NCI-H2196 (cell line): ENCODE measurements at regions not wholly inside any gene's neighbourhood (a gene's known extent, or its start where the extent isn't known, plus 50 kb on each side); places are given as distances from the start of the nearest gene placed in this dataset.

Experiments
- DNase-seq: peaks from one replicate; lab custom pipeline; 2025; ENCODE audit not compliant: unreplicated experiment; lab: John Stamatoyannopoulos, UW

DNA sequence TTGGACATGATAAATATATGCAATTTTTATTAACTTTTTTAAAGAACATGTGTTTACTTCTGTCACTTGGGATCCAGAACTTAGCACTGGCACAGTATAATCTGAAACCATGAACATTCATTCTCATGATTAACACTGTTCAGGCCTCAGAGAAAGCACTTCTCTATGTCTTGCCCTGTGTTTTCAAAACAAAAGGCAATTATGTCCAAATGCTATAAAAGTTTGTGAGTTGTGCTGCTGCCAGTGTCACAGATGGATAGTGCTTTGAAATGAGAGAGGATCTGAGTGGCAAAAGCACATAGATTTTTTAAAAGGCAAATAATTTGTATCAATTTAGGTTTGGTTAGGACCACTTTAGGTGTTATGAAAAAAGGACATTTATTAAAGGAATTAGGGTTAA, 470.5 kb upstream of the FAM98A start:
- DNase-seq: no peak

DNA sequence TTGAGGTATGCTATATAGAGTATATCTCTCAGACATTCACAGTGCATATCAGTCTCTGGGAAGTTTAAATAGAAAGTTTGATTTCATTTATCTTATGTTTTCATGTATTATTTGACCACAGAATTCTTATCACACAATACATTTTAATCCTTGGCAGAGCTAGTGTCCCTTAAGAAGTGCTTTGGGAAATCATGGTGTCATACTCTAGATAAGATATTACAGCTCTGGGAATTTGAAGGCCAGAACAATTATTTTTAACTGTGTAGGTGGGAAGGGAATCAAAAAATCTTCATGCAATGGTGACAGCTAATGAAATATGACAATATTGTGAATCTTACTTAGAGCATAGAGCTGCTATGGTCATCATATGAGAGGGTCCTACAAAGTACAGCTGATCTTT, 451.3 kb upstream of the FAM98A start:
- DNase-seq: no peak

DNA sequence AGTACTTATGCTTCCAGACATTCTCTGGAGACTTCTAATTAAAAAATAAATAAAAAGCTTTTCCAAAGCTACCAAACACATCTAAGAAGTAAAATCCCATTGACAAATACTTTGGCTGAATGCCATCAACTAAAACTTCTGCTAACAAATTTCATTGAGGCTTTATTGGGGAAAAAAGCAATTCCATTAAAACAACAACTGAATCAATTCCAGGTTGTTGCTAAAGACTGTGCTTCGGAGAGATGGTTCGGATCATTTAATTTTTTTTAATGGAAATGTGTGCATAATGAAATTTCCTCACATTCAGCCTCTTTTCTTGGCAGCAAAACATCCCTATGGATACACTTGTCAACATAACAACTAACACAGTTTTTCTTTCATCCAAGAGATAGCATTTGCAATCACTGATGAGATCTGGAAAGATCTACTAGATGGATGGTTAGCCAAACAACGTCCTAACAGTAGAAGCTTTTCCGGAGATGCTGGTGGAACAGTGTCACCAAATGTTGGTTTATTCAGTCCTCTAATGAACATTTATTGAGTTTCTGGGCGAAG, 446.1 kb upstream of the FAM98A start:
- DNase-seq: no peak

DNA sequence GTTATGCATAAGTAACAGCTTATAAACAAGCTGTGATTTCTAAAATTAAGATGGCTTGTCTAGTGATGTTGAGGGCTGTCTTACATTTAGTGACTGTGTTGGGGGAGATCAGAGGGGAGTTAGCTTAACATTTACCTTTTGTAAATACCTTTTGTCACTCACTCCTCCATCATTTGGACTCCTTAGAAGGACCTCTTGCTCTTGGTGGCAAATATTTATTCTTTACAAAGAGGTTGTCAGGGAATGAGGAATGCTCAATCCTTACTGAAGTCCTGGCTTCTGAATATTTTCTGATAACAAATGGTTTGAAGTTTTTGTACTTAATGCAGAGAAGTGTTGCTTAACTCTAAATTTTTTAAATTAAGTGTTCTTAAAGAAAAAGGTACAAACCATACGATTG, 438.8 kb upstream of the FAM98A start:
- no peak for DNase-seq

DNA sequence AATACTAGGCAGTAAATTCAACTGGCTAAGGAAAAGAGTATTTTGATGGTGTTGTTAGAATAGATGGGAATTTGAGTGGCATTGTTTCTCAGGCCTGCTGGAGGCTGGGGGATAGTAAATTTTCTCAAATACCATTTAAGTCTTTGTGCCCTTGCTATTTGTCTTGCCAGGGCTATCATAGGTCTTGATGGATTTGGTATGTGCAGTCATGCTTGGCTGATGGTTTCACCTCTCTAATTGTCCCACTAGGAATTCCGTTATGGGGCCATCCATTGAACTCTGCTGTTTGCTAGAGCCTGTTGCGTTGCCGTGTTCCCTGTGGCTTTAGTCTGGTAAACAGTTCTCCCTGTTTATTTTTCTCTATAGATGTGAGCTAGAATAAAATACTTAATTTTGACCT, 438.1 kb upstream of the FAM98A start:
- DNase-seq: no peak

DNA sequence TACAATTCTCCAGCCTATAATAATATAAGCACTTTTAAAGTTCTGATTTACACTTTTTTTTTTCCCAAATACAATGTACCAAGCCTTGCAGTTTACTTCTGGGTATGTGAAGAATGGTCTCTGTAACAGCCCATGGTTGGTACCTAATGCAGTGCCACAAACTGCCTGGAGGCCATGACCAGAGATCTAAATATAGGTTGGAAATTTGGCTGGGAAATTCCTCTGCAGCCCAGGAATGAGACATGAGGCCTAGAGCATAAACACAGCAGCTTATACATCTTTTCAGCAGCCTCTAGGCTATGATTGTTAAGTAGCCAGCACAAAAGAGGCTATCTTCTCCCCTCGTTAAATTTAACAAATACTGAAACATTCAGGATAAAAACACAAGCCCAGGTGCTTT, 432.0 kb upstream of the FAM98A start:
- no peak for DNase-seq

DNA sequence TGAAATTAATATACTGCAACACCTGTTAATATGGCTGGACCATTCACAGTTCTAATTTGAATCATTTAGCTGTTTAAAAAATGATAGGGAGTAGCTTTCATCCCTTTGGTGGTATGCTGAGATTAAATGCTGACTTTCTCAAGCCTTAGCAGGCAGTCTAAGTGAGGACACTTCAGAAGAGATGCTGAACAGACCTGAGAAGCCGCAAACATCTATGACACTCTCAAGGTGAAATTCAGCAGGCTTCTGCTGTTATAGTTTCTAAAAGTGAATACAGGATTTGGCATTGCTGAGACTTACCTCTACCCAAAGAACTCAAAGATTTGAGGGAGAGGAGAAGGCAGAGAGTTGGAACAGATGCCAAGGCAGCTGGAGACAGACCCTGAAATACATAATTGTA, 431.2 kb upstream of the FAM98A start:
- no peak for DNase-seq

DNA sequence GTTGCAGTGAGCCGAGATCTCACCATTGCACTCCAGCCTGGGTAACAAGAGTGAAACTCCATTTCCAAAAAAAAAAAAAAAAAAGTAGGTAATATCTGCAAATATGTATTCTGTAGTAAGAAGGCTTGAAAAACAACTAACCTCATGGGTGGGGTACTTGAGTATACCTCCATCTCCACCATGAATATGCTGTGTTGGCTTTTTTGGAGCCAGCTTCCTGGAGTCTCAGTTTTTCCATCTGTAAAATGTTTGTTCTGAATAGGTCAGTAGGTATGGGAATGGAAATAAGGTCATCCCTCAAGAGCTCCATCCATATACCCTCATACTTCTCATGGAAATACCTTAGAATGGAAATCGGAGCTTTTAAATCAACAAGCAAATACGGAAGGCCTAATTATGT, 430.0 kb upstream of the FAM98A start:
- no peak for DNase-seq

DNA sequence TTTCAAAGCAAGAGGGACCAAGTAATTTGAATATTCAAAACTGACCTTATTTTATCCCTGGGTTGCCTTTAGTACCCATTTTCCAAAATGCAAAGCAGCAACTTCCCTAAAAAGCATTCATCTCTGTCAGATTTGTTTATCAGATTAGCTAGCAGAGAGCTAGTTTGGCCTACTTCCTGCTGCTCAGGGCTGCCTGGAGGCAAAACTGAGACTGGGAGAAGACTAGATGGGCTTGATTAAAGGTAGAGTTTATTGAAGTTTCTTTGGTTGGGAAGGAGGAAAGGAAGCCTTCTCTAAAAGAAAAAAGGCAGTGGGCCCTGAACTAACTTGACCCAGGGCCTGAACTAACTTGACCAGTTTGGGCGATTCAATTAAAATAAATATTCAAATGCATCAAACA, 426.1 kb upstream of the FAM98A start:
- DNase-seq: no peak

DNA sequence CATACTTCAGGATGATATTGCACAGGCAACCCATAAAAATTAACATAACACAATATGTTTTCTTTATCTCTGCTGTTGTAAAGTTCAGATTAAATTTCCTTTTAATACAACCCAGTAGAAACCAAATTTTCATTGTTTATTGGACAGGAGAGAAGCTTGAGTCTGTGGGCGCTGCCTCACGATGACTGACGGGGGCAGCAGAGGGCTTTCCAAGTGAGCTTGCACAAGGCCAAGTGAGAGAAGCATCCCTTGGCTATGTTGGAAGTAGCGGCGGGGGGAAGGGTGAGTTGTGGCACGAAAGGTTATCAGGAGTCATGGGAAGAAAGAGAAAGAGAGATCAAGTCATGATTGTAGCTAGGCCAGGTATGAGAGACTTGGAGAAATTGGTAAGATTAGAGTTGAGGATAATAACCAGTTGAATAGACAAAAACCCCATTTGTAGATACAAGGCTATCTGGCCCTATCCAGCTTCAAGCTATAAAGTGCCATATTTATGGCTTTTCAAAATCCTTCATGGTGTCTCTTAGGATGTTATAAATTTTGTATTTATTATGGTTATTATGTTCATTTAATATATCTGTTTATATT, 413.7 kb upstream of the FAM98A start:
- peak; percentile 25 for DNase-seq

DNA sequence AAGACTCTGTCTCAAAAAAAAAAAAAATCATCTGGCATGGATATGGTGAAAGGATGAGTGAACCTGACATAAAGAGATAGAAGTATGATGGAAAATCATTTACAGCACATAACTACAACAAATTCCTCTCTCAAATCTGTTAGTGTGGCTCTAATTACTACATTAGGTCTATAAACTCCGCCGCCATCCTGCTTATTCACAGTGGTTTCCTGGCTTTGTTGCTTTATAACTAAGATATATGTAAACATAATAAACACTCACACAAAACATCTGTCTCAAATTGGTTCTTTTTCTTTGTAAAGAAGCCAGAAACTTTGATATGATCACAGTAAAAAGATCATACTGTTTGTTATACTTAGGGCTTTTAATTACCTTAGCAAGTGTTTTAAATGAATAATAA, 412.6 kb upstream of the FAM98A start:
- DNase-seq: no peak

DNA sequence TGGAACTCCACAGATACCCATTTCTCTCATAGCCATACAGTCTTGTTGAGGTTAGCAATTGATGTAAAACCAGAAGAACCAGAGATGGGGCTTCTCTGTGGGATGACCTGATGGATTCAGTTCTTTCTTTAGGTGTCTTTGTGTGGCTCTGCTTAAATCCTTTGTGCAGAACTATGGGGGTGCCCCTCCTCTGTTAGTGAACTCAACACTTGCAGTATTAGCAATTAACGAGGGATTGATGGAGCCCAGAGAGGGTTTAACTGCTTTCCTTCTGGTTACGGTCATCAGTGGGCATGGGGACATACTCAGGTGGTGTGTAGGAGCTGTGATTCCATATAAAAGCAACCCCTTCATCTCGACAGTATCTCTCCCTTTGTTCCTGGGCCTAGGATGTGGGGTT, 406.8 kb upstream of the FAM98A start:
- no peak for DNase-seq

DNA sequence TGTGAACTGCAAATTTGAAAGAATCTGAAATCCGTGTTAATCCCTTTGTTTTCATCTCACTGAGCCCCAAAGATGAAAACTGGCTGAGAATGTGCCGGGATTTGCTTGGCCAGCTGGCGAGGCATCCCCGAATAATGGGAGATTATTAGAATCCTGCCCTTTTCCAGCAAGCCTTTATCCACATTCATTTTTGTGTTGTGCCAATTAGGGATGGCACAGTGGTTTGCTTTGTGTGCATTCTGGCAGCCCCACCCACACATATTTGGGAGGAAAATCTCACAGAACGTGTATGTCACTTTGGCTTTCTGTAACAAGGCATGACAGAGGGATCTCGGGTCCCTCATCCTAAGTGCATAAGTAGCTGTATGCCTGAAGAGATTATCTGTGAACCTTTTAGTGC, 405.8 kb upstream of the FAM98A start:
- DNase-seq: no peak

DNA sequence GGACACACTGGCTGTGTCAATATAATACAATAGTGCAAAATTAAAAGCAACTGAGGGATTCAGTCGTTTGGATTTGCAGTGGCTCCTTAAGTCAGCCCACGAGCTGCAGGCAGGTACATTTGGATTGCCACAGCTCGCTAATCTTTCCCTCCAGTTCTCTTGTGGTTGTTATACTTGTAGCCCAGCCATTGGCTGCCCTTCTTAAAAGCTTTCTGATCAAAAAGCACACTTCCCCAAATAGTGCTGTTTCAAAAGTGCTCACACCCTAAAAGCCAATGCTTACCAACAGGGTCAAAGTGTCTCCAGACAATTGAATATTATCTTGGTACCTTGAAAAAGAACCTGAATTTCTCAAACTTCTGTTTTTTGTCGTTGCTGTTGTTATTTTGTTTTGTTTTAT, 404.7 kb upstream of the FAM98A start:
- no peak for DNase-seq

DNA sequence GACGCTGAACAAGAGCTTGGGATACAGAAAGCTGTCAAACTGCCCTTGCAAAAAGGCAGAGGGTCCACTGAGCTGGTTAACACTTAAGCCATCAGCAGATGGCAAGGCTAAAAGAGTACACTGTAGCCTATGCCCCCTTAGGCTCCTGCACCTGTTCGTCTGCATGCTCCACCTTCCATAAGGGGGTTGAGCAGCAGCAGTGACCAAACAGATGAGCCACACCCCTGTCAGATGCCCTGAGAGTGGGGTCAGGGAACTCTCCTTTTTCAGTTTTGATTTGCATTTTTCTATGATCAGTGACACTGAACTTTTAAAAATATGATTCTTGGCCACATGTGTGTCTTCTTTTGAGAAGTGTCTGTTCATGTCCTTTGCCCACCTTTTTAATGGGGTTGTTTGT, 402.5 kb upstream of the FAM98A start:
- DNase-seq: no peak

DNA sequence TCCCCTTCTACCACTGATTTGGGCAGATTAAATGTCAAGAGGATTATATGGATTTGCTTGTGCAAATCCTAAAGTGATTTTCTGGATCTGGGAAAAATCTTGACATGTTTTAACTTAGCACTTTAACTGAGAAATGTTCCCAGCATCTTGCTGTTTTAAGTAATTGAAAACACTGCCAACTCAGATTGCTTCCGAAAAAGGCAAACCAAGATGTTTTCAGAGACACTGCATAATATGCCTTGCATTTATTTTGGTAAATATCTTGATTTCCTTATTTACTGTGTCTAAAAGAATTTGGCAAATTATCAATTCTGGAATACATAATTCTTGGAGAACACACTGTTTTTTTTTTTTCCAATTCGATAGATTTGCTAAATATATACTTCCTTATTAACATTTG, 385.0 kb upstream of the FAM98A start:
- no peak for DNase-seq

DNA sequence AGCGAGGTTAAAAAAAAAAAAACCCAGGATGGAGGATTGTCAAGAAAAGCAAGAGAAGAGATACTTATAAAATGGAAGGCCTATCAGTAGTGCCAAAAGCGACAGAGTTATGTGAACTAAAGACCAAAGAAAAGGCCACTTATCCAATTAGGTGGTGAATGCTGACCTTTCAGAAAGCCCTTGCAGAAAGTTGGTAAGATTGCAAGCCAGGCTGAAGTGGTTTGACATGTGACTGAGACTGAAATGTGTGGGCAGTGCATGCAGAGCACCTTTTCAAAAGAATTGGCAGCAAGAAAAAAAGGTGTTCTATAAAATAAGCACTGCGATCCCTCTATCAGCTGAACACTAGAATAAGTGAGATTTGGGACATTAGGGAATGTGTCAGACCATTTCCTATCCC, 379.4 kb upstream of the FAM98A start:
- DNase-seq: no peak

DNA sequence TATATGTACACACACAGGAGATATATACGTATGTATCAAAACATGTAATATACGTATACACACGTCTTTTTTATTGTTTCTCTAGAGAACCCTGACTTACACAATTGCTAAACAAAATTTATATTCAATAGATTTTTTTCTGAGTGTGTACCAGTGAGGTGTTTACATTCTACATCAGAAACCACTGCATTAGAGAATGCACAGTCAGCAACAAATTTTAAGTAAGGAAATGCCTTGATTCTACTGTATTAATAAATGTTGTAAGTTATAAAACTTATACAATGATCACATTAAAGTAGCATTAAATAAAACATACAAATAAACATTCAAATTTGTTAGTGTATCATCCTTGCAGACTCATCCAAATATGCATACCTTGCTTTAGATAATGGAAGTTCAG, 376.4 kb upstream of the FAM98A start:
- DNase-seq: no peak

DNA sequence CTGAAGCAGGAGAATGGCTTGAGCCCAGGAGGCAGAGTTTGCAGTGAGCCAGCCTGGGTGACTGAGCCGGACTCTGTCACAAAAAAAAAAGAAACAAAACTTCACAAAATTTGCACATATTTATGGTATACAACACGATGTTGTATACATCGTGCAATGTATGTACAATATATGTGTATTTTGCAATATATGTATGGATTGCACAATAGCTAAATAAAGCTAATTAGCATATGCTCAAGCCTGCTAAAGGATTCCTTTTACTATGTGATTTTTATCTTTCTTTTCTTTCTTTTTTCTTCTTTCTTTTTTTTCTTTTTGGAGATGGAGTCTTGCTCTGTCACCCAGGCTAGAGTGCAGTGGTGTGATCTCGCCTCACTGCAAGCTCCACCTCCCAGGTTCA, 368.0 kb upstream of the FAM98A start:
- DNase-seq: no peak

DNA sequence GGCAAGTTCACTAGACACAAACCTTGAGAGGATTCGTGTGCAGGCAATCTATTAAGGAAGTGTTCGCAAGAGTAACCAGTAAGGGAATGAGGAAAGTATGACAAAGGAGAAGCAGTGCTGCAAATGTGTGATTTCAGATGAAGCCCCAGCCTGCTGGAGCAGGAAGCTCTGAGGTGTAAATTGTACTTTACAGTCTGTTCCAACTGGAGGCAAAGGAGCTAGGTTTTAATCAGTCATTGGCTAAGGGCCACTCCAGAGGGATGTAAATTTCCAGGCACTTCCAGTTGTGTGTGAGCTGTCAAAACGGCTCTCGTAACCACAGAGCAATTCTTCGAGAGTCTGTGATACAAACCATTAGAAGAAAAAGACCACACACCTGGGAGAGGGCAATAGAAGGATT, 359.5 kb upstream of the FAM98A start:
- DNase-seq: no peak

DNA sequence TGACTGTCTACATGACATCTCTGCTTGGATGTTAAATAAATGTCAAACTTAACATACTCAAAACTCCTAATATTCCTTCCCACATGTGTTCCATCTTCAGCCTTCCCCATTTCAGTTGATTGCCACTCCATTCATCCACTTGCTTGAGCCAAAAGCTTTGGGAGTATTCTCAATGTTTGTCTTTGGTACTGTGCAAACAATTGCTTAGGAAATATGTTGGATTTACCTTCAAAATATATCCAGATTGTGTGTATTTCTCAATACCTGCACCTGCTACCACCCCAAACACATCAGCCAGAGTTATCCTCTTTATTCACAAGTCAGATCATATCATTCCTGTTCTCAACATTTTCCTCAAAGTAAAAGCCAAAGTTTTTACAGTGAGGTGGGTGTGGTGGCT, 350.3 kb upstream of the FAM98A start:
- no peak for DNase-seq

DNA sequence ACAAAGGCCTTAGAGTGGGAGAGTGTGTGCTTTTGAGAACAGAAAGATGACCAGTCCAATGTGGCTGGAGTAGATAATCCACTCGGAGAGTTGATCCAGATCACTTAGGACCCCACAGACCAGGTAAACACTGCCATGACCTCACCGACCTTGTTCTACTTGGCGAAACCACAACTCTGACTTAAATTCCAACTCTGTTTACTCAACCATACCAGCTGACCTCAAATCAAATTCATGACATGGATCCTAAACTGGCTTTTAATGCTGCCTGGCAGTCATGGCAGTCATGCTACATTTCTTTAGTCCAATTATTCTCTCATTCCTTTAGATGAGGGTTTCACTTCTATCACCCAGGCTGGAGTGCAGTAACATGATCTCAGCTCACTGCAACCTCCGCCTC, 347.1 kb upstream of the FAM98A start:
- DNase-seq: no peak

DNA sequence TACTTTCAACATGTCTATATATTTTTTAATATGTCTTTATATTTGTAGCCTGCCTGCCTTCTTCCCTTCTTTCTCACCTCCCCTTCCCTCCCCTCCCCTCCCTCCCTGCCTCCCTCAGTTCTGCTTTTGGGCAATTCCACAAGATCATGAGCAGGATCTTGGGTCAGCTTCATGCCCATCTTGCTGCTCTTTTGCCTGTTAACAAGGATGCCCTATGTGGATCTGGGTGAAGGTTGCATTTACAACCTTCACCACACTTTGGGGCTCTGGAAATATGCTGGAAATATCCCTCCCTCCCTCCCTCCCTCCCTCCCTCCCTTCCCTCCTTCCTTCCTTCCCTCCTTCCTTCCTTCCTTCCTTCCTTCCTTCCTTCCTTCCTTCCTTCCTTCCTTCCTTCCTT, 334.1 kb upstream of the FAM98A start:
- no peak for DNase-seq

DNA sequence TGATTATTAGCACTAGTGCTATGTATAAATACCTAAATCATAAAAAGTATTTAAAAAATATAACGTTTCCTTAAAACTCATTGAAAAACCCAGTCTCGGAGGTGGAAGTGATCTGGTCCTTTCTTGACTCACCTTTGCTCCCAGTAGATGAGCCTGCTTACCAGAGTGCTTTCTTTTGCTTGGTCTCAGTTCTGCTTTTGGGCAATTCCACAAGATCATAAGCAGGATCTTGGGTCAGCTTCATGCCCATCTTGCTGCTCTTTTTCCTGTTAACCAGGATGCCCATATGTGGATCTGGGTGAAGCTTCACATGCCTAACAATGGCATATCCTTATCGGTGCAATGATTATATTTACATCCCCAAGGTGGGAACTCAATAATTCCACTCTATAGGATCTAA, 332.1 kb upstream of the FAM98A start:
- DNase-seq: no peak
